ENCODE measurements at regions not wholly inside any gene's neighbourhood (a gene's known extent, or its start where the extent isn't known, plus 50 kb on each side); places are given as distances from the start of the nearest gene placed in this dataset.
"Not testable (repeated sequence)": the region's sequence is repeated elsewhere in the genome, so short reads cannot be mapped to it uniquely, and the experiment has no call there.

GRCh38 chr10:109809954-109810353 lies 113.4 kb downstream of the XPNPEP1 start:
- DNase-seq: not testable (repeated sequence)

DNA sequence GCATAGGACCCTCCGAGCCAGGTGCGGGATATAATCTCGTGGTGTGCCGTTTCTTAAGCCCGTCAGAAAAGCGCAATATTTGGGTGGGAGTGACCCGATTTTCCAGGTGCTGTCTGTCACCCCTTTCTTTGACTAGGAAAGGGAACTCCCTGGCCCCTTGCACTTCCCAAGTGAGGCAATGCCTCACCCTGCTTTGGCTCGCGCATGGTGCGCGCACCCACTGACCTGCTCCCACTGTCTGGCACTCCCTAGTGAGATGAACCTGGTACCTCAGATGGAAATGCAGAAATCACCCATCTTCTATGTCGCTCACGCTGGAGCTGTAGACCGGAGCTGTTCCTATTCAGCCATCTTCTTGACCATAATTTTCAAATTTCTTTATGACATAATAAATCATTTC lies 122.1 kb downstream of the XPNPEP1 start:
- not testable (repeated sequence) for DNase-seq

DNA sequence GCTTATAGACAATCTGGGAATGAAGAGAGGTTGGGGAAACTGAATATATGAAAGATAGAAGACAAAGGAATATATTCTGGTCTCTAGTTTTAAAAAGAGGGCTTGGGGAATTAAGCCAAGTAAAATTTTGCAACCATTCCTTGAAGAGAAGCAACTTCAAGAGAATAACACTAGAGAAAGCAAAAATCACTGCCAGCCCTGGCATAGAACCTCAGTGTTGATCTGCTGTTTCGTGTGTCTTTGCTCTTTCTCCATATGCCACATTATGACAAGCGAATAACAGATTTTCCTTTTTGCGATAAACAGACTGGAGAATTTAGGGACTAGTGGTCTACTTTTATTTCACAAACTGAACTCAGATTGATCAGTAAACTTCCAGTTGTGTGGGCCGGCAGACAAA lies 132.7 kb downstream of the XPNPEP1 start:
- DNase-seq: no peak

DNA sequence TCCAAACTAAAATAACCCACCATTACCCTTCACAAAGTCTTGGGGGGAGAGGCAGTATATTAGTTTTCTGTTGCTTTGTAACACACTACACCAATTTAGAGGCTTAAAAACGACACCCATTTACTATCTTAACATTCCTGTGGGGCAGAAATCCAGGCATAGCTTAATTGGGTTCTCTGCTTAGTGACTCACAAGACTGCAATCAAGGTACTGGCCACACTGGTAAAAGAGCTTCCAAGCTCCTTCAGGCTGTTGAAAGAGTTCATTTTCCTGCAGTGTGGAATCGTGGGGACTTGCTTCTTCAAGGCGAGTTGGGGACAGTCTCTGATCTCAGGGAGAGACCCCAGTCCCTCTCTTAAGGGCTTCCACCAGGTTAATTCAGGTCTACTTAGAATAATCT lies 139.1 kb downstream of the XPNPEP1 start:
- no peak for DNase-seq

GRCh38 chr10:109783286-109783685 lies 140.0 kb downstream of the XPNPEP1 start:
- no peak for DNase-seq

DNA sequence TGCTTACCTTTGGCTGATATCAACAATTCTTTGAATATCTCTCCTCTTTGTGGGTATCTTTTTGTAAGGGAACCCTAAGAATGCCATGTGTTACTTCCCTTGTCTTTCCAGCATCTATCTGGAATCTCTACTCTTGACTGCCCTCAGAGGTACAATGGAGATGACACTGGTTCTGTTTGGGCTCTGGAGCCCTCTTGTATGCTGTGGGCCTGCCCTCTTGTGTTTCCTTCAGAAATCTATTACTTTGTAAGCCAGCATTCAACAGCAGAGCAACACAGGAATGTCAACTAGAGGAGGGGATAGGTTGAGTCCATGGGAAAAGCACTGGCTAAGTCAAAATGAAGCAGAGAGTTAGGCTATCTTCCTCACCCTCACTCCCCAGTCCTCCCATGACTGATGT lies 142.3 kb downstream of the XPNPEP1 start:
- DNase-seq: no peak

DNA sequence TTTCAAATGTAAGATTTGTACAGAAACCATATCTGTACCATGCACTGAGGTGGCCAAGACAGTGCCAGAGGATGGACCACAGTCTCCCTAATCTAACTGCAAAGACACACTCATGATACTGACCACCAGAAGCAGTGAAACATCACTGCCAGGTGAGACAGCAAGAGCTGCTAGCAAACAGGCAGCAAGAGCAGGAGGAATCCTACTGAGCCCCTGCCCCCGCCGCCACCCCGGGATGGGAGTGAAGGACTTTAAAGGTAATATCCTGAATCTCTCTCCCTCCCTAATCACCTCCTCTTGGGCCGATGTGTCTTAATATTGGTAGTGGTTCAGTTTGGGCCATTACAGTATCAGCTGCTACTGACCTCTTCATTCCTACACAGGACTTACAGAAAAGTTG lies 144.3 kb downstream of the XPNPEP1 start:
- no peak for DNase-seq

DNA sequence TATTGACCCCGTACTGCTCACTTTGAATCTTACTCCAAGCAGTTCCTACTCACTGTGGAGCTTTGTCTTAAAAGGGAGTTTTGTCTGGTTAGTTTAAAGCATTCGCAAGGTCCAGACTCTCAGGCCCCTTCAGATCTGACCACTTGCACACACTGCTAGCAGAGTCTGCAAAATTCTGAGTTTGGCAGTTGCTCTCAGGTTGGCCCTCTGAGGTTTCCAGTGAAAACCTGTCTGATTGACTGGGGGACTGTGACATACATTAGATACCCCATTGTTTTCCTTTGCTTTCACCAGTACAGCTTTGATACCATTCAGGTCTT lies 149.2 kb downstream of the XPNPEP1 start:
- DNase-seq: no peak

DNA sequence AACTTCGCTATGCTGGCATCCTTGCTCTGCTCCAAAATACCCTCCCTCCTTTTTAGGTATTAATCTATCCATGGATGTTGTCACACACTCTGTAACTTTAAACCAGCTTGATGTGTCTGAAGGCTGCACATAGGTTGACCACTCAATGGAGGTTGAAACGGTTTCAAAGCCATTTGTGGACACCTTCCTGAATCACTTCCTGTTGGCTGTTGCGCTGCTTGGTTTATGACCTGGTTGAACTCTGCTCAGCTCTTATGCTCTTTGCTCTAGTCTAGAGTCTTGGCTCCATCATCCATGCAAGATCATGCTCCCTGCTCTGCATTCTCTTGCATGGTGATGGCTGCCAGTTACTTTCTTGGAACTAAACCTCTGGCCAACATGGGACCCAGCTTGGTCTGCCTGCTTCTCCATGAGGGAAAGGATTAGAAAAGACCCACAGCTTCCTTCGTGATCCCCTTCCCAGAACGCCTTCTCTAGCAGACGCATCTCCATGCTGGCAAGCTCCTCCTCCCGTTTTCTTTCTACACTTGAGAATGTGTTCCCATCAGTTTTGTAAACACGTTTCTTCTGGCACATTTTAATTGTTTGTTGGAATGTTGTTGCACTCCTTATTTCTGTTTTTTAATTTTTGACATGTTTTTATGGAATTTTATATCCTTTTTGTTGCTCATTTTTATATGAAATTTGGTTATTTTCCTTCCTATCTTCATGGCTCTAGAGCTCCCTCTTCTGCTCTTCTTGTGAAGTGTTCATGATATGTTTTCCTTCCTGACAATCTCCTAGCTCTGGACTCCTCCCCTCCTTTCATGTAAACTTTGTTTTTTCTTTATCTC lies 149.8 kb downstream of the XPNPEP1 start:
- peak; percentile 5 for DNase-seq

- DNase-seq: no peak
Measured at GRCh38 chr10:109770663-109771062, 152.6 kb downstream of the XPNPEP1 start.

DNA sequence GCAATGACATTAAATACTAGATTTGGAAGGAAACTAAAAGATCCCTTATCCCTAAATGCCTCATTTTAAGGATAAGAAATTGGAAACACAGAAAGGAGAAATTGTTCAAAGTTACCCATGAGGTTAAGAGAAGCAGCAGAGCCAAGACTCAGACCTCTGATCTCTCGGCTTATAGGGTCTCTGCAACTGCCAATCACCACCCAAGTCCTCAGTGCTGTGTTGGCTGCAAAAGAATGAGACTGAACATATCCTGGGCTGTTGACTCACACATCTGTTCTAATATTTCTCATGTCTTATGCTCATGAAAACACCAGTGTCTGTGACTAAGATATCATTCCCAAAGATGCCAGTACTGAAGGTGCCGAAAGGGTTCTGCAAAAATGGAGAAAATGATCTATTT lies 153.3 kb downstream of the XPNPEP1 start:
- DNase-seq: no peak

- DNase-seq: no peak
Measured at GRCh38 chr10:109765838-109766237, 157.5 kb downstream of the XPNPEP1 start.

DNA sequence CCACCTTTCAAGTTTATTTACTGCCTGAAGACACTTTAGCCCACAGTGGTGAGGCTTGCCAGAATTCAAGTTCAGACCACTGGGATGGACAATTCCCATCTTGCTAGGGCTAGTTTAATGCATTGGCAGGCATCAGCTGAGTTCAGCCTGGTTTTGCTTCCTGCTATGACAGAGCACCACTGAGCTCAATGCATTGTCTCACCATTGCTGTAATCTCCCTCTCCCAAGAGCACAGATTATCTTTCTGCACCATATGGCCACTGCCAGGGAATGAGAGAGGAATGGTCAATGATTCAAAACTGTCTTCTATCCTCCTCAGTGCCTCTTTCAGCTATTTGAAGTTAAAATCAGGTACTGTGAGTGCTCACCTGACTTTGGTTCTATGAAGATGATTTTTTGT lies 160.8 kb downstream of the XPNPEP1 start:
- DNase-seq: no peak

DNA sequence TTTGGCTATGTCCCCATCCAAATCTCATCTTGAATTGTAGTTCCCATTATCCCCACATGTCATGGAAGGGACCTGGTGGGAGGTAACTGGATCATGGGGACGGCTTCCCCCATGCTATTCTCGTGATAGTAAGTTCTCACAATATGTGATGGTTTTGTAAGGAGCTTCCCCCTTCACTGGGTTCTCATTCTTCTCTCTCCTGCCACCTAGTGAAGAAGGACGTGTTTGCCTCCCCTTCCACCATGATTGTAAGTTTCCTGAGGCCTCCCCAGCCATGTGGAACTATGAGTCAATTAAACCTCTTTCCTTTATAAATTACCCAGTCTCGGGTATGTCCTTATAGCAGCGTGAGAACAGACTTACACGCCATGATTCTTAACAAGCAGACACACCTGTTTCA lies 165.6 kb downstream of the XPNPEP1 start:
- DNase-seq: not testable (repeated sequence)

DNA sequence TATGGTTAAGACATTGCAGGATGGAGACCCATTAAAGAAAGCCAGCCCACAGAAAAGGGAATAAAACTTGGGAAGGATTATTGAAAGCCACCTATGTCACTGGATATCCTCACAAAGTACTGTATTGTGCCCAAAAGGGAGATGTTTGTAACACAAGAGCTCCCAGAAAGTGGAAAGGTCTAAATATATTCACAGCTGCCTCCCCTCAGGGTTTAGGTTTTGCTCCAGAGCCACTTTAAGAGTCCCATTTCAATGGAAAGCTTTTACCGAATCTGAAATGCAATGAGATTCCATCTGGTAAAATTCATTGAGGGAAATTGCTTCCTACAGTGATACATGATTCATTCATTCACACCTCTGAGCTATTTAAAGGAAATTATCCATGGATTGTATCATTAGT lies 176.4 kb downstream of the XPNPEP1 start:
- no peak for DNase-seq

DNA sequence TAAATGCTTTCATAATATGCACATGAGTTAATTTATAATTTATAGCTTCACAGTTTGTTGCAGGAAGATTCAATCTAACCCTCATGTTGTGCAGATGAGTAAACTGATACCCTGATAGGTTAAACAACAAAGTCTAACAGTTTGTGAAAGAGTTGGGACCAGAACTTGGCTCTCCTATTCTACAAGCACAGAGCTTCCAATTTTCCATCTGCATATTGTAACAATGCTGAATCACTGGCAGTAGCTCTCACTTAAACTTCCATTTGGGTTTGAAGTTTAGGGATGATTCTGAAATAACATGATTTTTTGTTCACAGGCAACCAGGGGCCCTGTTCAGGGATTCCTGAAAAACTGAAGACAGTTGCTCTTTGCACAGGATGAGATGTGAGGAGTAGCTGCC lies 179.3 kb downstream of the XPNPEP1 start:
- no peak for DNase-seq

DNA sequence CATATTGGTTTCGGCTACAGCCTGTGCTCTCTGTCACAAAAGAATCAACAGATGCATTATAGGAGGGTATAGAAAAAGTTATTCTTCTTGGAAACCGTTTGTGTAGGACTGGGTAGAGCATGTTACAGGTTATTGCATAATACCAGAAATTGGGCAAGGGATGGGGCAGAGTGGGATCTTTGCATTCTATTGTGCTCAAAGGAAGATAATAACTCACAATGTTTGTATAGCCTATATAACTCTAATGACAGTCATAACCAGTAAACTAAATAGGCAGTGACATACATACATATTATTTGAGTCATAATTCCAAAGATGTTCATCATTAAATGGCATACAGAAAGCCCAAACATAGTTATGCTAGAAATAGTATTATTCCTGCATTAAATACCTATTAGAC lies 179.7 kb downstream of the XPNPEP1 start:
- no peak for DNase-seq

DNA sequence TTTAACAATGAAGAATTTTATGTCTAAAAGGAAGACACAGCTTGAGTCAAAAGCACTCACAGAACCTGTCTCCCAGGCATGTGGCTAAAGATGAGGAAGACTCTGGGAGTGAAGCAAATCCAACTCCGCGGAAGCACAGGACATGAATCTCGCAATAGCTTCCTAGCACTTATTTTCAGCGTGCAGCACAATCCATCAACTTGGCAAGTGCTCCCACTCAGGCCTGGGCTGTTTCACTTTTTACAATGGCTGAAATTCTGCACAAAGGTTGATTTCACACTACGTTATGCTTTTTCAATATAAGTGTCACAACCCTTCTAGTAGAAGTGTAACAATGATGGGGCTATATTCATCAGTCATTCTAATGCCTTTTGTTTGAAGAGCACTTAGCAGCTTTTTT lies 180.2 kb downstream of the XPNPEP1 start:
- no peak for DNase-seq

- no peak for DNase-seq
Measured at GRCh38 chr10:109741712-109742111, 181.6 kb downstream of the XPNPEP1 start.

DNA sequence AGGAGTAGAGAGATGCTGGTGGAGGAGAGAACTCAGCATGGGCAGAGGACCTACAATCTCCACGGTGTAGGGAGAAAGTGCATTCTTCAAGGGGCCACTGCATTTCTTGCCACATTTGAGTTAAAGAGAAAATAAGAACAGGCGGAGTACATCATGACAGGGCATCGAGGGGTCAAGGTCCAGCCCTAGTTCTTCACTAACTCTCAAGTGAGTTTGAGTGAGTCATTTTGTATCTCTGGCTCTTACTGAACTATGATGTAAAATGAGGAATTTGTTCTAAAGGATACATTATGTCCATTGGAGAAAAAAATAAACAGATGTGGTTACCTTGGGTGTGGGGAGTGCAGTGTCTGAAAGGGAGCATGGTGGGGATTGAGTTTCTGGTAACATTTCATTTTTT lies 182.9 kb downstream of the XPNPEP1 start:
- no peak for DNase-seq

- no peak for DNase-seq
Measured at GRCh38 chr10:109737626-109738025, 185.7 kb downstream of the XPNPEP1 start.

DNA sequence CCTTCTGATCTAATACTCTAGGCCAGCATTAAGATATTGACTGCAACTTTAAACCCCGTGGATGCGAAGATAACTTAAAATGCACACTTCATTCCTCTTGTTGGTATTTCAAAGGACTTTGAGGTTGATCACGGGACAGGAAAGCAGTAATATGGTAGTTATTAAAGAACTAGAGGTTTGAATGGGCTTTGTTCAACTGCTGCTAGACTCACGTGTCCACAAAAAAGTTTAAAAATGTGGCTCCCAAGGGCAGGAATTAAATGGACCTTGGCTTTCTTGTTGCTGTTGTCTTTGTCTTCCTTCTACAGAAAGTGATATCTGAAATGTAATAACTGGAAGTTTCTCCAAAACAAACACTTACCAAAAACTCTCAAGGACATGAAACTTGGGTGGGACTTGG lies 186.3 kb downstream of the XPNPEP1 start:
- no peak for DNase-seq

GRCh38 chr10:109735776-109736175 lies 187.5 kb downstream of the XPNPEP1 start:
- no peak for DNase-seq

- no peak for DNase-seq
Measured at GRCh38 chr10:109732254-109732965, 190.9 kb downstream of the XPNPEP1 start.

DNA sequence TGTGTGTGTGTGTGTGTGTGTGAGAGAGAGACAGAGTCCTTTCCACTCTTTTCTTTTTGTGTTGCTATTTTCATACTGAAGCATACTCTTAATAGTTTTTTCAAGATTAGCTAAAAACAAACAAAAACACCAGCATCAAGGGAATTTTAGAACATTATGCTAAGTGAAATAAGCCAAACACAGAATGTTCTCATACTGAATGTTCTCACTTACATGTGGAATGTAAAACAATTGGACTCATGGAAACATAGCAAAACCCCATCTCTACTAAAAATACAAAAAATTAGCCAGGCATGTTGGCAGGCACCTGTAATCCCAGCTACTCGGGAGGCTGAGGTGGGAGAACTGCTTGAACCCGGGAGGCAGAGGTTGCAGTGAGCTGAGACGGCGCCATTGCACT lies 193.4 kb downstream of the XPNPEP1 start:
- not testable (repeated sequence) for DNase-seq
